Lower lobe of right lung (tissue), 2 donors: ENCODE measurements at regions not wholly inside any gene's neighbourhood (a gene's known extent, or its start where the extent isn't known, plus 50 kb on each side); places are given as distances from the start of the nearest gene placed in this dataset.

Experiments
- ATAC-seq, 2 donors: fragments of 200-7000 bp; cut with Tn5 transposase; one replicate each; pipeline ENCODE4 v1.9.1; 2020 to 2022; ENCODE audit warnings: mild to moderate bottlenecking in 2 of 2, moderate library complexity in 2 of 2
- DNase-seq: peaks from one replicate; pipeline ENCODE4 v3.0.0-alpha.2; 2020
- H3K27ac ChIP-seq: fragments of 200-600 bp; one replicate; pipeline ENCODE4 v1.8.0; 2022
- H3K27me3 ChIP-seq: fragments of 200-600 bp; one replicate; pipeline ENCODE4 v1.8.0; 2022; ENCODE audit warnings: low read depth
- H3K36me3 ChIP-seq: fragments of 200-600 bp; one replicate; pipeline ENCODE4 v1.8.0; 2022; ENCODE audit warnings: mild to moderate bottlenecking
- H3K4me1 ChIP-seq: fragments of 200-600 bp; one replicate; pipeline ENCODE4 v1.8.0; 2022
- H3K4me3 ChIP-seq: fragments of 200-600 bp; one replicate; pipeline ENCODE4 v1.8.0; 2022; ENCODE audit warnings: mild to moderate bottlenecking
- H3K9me3 ChIP-seq: fragments of 200-600 bp; one replicate; pipeline ENCODE4 v1.8.0; 2022
- intact Hi-C: fragments of 100-400 bp; cut with DNase I; formaldehyde crosslinking; loops from one replicate; pipeline ENCODE4 v1.11.0; 2022
- TF ChIP-seq, protein P1 (sequence below): fragments of 200-600 bp; IDR thresholded peaks from one replicate; pipeline ENCODE4 v1.8.0; 2022; ENCODE audit warnings: antibody characterized with exemption, mild to moderate bottlenecking
- donor health status: DM: no; HTN: yes; CAD: no; lungs with severe emphysema.

DNA sequence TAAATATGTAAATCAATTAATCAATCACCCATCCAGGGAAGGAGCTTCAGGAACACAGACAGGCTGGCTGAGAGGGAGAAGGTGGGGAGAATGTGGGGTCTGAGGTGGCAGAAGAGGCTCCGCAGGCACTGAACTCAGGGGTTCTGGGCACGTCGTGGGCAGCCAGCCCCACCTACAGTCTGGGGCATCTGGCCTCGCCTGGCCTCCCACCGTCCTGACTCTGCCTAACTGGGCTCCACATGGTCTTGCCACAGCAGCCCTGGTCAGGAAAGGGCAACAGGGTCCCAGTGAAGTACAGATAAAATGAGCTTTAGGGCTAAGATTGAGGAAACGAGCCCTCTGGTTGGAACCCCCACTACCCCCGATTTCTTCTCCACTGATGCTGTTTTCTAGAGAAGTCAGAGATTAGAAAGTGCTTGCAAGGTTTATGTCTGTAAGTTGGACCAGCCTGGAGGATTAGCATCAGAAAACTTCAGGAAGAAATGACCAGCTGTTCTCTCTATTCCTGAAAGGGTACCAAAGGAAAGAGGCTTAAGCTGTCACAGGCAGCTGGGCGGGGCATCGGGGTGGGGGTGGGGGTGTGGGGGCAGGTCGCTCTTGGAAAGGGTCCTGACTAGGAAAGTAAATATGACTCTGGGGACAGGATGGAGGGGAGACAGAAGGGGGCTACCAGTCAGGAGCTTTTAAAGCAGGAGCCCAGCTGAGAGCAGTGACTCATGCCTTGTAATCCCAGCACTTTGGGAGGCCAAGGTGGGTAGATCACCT lies 261.7 kb downstream of the BUD13 start:
- DNase-seq, result no peak
- Histone ChIP-seq H3K36me3 (no peaks in the 10 kb centered on the region), H3K27me3 (peaks cover 12% of the 10 kb centered on the region), H3K4me1 (no peaks in the 10 kb centered on the region), H3K9me3 (no peaks in the 10 kb centered on the region), H3K4me3 (no peak overlapping the region), H3K27ac (no peak overlapping the region)
- TF ChIP-seq, protein P1, sequence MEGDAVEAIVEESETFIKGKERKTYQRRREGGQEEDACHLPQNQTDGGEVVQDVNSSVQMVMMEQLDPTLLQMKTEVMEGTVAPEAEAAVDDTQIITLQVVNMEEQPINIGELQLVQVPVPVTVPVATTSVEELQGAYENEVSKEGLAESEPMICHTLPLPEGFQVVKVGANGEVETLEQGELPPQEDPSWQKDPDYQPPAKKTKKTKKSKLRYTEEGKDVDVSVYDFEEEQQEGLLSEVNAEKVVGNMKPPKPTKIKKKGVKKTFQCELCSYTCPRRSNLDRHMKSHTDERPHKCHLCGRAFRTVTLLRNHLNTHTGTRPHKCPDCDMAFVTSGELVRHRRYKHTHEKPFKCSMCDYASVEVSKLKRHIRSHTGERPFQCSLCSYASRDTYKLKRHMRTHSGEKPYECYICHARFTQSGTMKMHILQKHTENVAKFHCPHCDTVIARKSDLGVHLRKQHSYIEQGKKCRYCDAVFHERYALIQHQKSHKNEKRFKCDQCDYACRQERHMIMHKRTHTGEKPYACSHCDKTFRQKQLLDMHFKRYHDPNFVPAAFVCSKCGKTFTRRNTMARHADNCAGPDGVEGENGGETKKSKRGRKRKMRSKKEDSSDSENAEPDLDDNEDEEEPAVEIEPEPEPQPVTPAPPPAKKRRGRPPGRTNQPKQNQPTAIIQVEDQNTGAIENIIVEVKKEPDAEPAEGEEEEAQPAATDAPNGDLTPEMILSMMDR, result no peak
- no peak for ATAC-seq
- intact Hi-C loops, result no loop called here

DNA sequence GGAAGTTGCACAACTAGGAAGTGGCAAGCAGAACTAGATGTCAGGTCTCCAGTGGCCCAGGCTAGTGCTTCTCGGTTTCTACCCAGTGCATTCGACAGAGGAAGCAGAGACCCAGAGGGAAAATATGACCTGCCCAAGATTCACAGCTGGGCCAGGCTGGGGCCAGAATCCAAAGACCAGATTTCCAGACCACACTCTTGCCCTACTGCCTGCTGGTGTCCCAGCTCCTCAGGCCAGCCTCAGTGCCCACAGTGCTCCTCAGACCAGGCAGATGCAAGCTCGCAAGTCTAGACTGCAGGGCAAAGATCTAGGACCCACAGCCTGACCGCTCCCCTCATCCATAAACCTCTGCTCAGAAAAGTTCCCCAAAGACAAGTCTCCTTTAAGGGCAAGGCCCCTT lies 262.6 kb downstream of the BUD13 start:
- Histone ChIP-seq H3K36me3 (no peaks in the 10 kb centered on the region), H3K9me3 (no peaks in the 10 kb centered on the region), H3K4me1 (no peaks in the 10 kb centered on the region), H3K27ac (no peak overlapping the region), H3K27me3 (peaks cover 18% of the 10 kb centered on the region), H3K4me3 (no peak overlapping the region)
- intact Hi-C loops, result no loop called here
- TF ChIP-seq, protein P1, result no peak
- no peak for ATAC-seq
- no peak for DNase-seq

DNA sequence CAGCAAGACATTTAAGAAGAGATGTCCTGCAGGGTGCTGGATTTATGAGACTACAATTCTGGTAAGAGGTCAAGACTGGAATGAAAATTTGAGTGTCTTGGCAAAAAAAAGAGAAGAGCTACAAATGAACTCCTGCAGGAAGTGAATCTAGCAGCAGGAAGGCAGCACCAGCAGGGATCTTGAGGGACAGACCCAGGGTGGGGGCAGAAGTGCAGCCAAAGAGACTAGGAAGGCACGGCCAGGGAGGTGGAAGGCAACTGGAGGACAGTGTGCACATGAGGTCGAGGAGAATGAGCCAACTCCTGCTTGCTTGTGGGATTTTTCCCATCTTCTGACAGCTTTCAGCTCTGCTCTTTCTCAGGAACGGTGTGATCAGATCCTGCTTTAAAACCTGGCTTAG lies 263.2 kb downstream of the BUD13 start:
- peaks cover 18% of the 10 kb centered on the region for H3K27me3 ChIP-seq
- DNase-seq (no peak), ATAC-seq (no peak)
- TF ChIP-seq, protein P1, result no peak
- intact Hi-C loops, result no loop called here
- no peaks in the 10 kb centered on the region for H3K36me3 ChIP-seq
- H3K4me1 ChIP-seq, result no peaks in the 10 kb centered on the region
- H3K4me3 ChIP-seq, result no peak overlapping the region
- H3K9me3 ChIP-seq, result no peaks in the 10 kb centered on the region
- no peak overlapping the region for H3K27ac ChIP-seq

DNA sequence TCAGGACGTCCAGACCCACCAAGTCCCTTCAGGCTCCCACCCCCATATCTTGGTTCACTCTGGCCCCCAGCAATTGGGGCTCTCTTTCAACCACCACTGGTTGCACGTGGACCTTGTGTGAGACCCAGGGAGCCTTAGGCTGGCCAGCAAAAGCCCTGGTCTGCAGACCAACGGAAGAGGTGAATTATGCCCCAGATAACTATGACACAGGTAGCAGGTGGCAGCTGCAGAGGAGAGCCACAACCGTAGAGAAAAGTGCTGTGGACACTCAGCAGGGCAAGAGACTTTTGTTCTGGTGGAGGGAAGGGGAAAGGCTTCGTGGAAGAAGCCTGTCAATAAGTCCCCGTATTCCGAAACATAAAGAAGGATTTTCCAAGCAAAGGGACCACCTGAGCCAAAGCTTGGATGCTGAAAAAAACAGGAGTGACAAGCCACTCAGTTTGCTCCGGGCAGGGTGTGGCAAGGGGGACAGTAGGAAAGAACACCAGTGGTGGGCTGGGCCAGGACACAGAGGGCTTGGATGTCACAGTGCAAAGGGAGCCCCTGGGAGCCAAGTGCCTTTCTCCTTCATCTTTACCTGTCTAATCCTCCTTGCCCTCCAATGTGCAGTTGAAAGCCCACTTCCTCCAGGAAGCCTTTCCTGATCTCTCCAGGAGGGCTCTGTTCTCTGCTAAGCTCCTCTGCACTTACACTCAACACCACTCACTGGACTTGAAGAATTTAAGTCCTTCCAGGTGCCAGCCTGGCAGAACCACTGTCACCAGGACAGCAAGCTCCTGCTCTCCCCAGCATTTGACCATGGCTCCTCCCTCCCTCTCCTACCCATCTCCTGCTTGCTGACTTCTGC lies 264.7 kb downstream of the BUD13 start:
- DNase-seq (no peak), ATAC-seq (no peak)
- no peaks in the 10 kb centered on the region for H3K36me3 ChIP-seq

DNA sequence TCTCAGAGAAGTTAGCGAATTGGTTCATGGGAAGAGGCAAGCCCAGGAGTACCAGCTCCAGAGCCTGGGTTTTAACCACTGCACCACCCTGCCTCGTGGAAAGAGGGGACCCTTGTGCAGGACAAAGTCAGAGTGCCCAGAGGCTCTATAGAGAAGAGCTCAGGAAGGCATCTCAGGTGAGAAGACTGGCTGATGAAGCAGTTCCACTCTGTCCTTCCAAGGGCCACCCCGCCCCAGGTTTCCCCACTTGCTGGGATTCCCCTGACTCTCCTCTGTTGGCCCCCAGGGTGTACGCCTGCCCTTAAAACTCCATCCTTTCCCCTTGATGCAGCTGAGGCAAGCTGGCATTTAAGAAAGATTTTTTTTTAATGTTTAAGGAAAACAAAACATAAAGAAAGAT lies 265.8 kb downstream of the BUD13 start:
- no peaks in the 10 kb centered on the region for H3K9me3 ChIP-seq
- intact Hi-C loops, result no loop called here
- peaks cover 18% of the 10 kb centered on the region for H3K27me3 ChIP-seq
- ATAC-seq (no peak), DNase-seq (no peak)
- no peak overlapping the region for H3K27ac ChIP-seq
- no peak overlapping the region for H3K4me3 ChIP-seq
- H3K4me1 ChIP-seq, result no peaks in the 10 kb centered on the region
- H3K36me3 ChIP-seq, result no peaks in the 10 kb centered on the region
- TF ChIP-seq, protein P1, result no peak

More for the DNA sequence above, 264.7 kb downstream of the BUD13 start:
- Histone ChIP-seq H3K27me3 (peaks cover 18% of the 10 kb centered on the region), H3K9me3 (no peaks in the 10 kb centered on the region), H3K4me3 (no peak overlapping the region), H3K4me1 (no peaks in the 10 kb centered on the region), H3K27ac (no peak overlapping the region)
- TF ChIP-seq, protein P1, result no peak
- intact Hi-C loops, result no loop called here
